ENCODE measurements at regions not wholly inside any gene's neighbourhood (a gene's known extent, or its start where the extent isn't known, plus 50 kb on each side); places are given as distances from the start of the nearest gene placed in this dataset.

GRCh38 chr1:219834314-219834917 lies 93.9 kb downstream of the SLC30A10 start:
- TF ChIP-seq, protein P1, sequence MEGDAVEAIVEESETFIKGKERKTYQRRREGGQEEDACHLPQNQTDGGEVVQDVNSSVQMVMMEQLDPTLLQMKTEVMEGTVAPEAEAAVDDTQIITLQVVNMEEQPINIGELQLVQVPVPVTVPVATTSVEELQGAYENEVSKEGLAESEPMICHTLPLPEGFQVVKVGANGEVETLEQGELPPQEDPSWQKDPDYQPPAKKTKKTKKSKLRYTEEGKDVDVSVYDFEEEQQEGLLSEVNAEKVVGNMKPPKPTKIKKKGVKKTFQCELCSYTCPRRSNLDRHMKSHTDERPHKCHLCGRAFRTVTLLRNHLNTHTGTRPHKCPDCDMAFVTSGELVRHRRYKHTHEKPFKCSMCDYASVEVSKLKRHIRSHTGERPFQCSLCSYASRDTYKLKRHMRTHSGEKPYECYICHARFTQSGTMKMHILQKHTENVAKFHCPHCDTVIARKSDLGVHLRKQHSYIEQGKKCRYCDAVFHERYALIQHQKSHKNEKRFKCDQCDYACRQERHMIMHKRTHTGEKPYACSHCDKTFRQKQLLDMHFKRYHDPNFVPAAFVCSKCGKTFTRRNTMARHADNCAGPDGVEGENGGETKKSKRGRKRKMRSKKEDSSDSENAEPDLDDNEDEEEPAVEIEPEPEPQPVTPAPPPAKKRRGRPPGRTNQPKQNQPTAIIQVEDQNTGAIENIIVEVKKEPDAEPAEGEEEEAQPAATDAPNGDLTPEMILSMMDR (IDR thresholded peaks at IDR 0.05; ENCODE audit: extremely low read depth, insufficient read depth, missing control alignments) = no peak
- DNase-seq (ENCODE audit: low spot score) = no peak
- in situ Hi-C loops (cut with MboI; ENCODE audit: low pct_unique_long_range_greater_than_20kb, low sequenced_read_pairs, unreplicated experiment) = no loop called here

DNA sequence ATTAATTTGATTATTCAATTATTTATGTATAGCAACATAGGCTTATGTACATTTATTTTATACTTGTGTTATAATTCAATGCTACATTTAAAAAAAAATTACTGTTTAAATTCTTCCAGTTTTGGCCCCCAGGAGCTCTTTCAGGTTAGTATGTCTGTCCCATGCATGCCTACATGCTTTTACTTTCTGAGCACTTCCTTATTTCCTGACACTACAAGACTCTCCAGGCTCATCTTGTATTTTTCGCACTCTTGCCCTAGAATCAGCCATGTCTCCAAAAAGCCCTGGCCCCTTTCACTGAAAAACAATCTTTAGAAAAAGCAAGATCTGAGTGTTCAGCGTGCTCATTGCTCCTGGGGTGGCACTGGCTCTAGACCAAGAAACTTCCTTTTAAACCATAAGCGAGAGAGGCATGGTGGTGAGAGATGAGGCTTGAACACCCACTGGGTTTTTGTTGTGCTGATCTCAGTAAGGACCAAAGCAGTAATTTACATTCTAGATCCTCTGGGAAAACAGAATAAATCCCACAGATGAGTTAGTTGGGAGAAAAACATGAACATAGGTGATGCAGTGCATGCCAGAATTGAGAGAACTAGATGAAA lies 95.0 kb downstream of the SLC30A10 start:
- no peak for DNase-seq (ENCODE audit: low spot score)
- in situ Hi-C loops (cut with MboI; ENCODE audit: low pct_unique_long_range_greater_than_20kb, low sequenced_read_pairs, unreplicated experiment) = no loop called here
- TF ChIP-seq, protein P1 (IDR thresholded peaks at IDR 0.05; ENCODE audit: extremely low read depth, insufficient read depth, missing control alignments) = no peak

DNA sequence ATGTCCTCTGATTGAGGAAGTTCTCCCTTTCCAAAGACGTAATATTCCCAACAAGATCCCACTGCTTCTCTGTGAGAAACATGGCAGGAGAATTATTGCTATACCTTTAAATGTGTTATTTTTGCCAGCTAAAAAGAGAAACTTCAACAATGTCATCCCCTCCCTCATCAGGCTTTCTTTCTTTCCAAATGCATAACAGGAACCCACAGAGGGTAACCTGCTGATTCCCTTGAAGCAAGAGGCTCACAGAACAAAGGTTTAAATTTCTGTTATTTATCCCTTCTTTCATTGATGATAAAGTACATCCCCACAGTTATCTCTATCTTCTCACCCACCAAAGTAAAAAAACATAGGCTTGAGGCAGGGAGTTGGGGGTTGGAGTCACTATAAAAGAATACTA lies 102.1 kb downstream of the SLC30A10 start:
- TF ChIP-seq, protein P1 (IDR thresholded peaks at IDR 0.05; ENCODE audit: extremely low read depth, insufficient read depth, missing control alignments) = no peak
- no peak for DNase-seq (ENCODE audit: low spot score)
- in situ Hi-C loops (cut with MboI; ENCODE audit: low pct_unique_long_range_greater_than_20kb, low sequenced_read_pairs, unreplicated experiment) = no loop called here

GRCh38 chr1:219825355-219825754 lies 103.0 kb downstream of the SLC30A10 start:
- no peak for DNase-seq (ENCODE audit: low spot score)
- TF ChIP-seq, protein P1 (IDR thresholded peaks at IDR 0.05; ENCODE audit: extremely low read depth, insufficient read depth, missing control alignments) = no peak
- in situ Hi-C loops (cut with MboI; ENCODE audit: low pct_unique_long_range_greater_than_20kb, low sequenced_read_pairs, unreplicated experiment) = no loop called here

GRCh38 chr1:219824338-219824737 lies 104.0 kb downstream of the SLC30A10 start:
- in situ Hi-C loops (cut with MboI; ENCODE audit: low pct_unique_long_range_greater_than_20kb, low sequenced_read_pairs, unreplicated experiment) = loop anchor here (25.0 kb wide), 3 partner anchors 437 to 1487 kb away; partner anchors contain the start of gene TGFB2
- TF ChIP-seq, protein P1 (IDR thresholded peaks at IDR 0.05; ENCODE audit: extremely low read depth, insufficient read depth, missing control alignments) = no peak
- no peak for DNase-seq (ENCODE audit: low spot score)

DNA sequence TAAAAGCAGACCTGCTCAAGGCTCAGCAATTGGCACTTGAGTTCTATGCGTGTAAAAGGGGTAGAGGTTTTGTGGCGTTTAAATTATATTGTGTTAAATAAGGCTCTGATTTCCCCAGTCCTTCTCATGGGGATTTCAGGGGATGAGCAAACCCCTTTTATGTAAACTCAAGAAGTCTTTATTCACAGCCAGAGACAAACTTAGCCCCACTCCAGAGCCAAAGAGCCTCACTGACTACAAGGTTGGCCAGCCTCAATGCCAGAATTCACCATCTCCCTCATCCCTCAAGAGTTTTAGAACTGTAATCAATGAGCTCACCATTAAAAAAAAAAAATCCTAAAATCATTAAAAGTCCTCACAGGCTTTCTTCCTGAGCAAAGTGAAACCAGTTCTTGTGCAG lies 107.8 kb downstream of the SLC30A10 start:
- no peak for DNase-seq (ENCODE audit: low spot score)
- TF ChIP-seq, protein P1 (IDR thresholded peaks at IDR 0.05; ENCODE audit: extremely low read depth, insufficient read depth, missing control alignments) = no peak
- in situ Hi-C loops (cut with MboI; ENCODE audit: low pct_unique_long_range_greater_than_20kb, low sequenced_read_pairs, unreplicated experiment) = loop anchor here (25.0 kb wide), 3 partner anchors 433 to 1483 kb away; partner anchors contain the start of gene TGFB2
